ENCODE measurements at regions not wholly inside any gene's neighbourhood (a gene's known extent, or its start where the extent isn't known, plus 50 kb on each side); places are given as distances from the start of the nearest gene placed in this dataset.

GRCh38 chrX:109125304-109125703, 356.6 kb downstream of the GUCY2F start:
- POLR2A ChIA-PET (ENCODE audit: partially characterized antibody) = no interaction called here

More at GRCh38 chrX:109125304-109125703, 356.6 kb downstream of the GUCY2F start:
- Histone ChIP-seq H3K18ac (ENCODE audit: extremely low read depth, low read length) (no peak overlapping the region), H4K8ac (ENCODE audit: extremely low read depth, insufficient read depth, low read length) (no peak overlapping the region), H3K56ac (replicated peaks; ENCODE audit: insufficient read length, low read depth, low read length) (no peak overlapping the region), H2BK12ac (ENCODE audit: low read depth, low read length) (no peak overlapping the region), H3K4me2 (ENCODE audit: insufficient read depth in 1 of 2, low read depth in 2 of 2, low read length in 2 of 2) (no peak overlapping the region), H3K23ac (ENCODE audit: insufficient read length) (no peak overlapping the region), H2BK120ac (replicated peaks; ENCODE audit: low read depth, low read length) (no peak overlapping the region), H2AFZ (ENCODE audit: low read length) (no peak overlapping the region), H3K79me2 (ENCODE audit: control insufficient read depth in 1 of 2, insufficient read depth in 2 of 2, low read length in 2 of 2) (no peaks in the 10 kb centered on the region), H3K9ac (replicated peaks in 1 of 4; ENCODE audit: extremely low read depth in 1 of 4, low read depth in 3 of 4, low read length in 3 of 4) (no peak overlapping the region), H3K27ac (ENCODE audit: low read depth, low read length) (no peak overlapping the region), H2BK5ac (ENCODE audit: low read depth, low read length) (no peak overlapping the region), H3K4ac (replicated peaks; ENCODE audit: insufficient read length, low read depth, low read length) (no peak overlapping the region), H3K4me1 (replicated peaks in 1 of 4; ENCODE audit: control insufficient read depth in 3 of 4, insufficient read depth in 4 of 4, low read length in 3 of 4) (no peaks in the 10 kb centered on the region), H3K23me2 (ENCODE audit: low read depth, low read length) (no peaks in the 10 kb centered on the region), H4K91ac (replicated peaks; ENCODE audit: insufficient read length, low read length) (no peak overlapping the region), H4K20me1 (replicated peaks in 1 of 2; ENCODE audit: control insufficient read depth in 1 of 2, insufficient read depth in 2 of 2, low read length in 2 of 2) (no peaks in the 10 kb centered on the region), H2BK15ac (ENCODE audit: low read length) (no peak overlapping the region), H3K14ac (ENCODE audit: insufficient read length) (no peak overlapping the region), H2BK20ac (ENCODE audit: low read length) (no peak overlapping the region), H3K79me1 (ENCODE audit: low read depth, low read length) (no peaks in the 10 kb centered on the region), H3K36me3 (ENCODE audit: control insufficient read depth in 2 of 4, insufficient read depth in 4 of 4, low read length in 3 of 4) (no peaks in the 10 kb centered on the region), H3K27me3 (replicated peaks in 1 of 4; ENCODE audit: control insufficient read depth in 3 of 4, extremely low read depth in 1 of 4, insufficient read depth in 3 of 4, low read length in 3 of 4) (no peaks in the 10 kb centered on the region), H3K9me3 (ENCODE audit: insufficient read depth in 2 of 2, low read depth in 1 of 2, low read length in 1 of 2) (no peaks in the 10 kb centered on the region), H4K5ac (ENCODE audit: insufficient read length, low read depth, low read length) (no peak overlapping the region), H3K4me3 (ENCODE audit: extremely low read depth in 1 of 4, insufficient read depth in 2 of 4, low read depth in 3 of 4, low read length in 4 of 4) (no peak overlapping the region), H2AK5ac (ENCODE audit: low read depth, low read length) (no peak overlapping the region)
- CTCF ChIA-PET (ENCODE audit: partially characterized antibody) = interaction anchor here (0.8 kb wide), 1 partner anchor 232 kb away, joined by 3 read pairs; no protein-coding TSS in a partner anchor
- WGBS, 2 experiments (ENCODE audit: extremely low coverage in 1 of 2, insufficient coverage in 1 of 2, insufficient read length in 1 of 2, insufficient replicate concordance in 2 of 2, low coverage in 1 of 2, low lambda C conversion rate in 2 of 2, missing lambda C conversion rate in 1 of 2) = 93% methylated on average over 3 of the region's 3 CpGs; no CpG with 5 or more reads in 1 of the 2 experiments
- no peak for DNase-seq (ENCODE audit: low read depth in 1 of 2, low spot score in 2 of 2)
- no peak for TF ChIP-seq KDM1A (IDR thresholded peaks at IDR 0.05; ENCODE audit: borderline replicate concordance, low read length)
- no peak for TF ChIP-seq BCL11A (IDR thresholded peaks at IDR 0.05; ENCODE audit: low read depth in 2 of 2, low read length in 2 of 2)
- TF ChIP-seq CBX5 (IDR thresholded peaks at IDR 0.05; ENCODE audit: low read depth, low read length) = no peak
- TF ChIP-seq SIRT6 (IDR thresholded peaks at IDR 0.05; ENCODE audit: low read length) = no peak
- no peak for TF ChIP-seq CHD2 (IDR thresholded peaks at IDR 0.05; ENCODE audit: low read length)
- TF ChIP-seq SRF (IDR thresholded peaks at IDR 0.05; ENCODE audit: low read depth, low read length) = no peak
- no peak for FAIRE-seq
